ENCODE measurements at regions not wholly inside any gene's neighbourhood (a gene's known extent, or its start where the extent isn't known, plus 50 kb on each side); places are given as distances from the start of the nearest gene placed in this dataset.

GRCh38 chr13:99894105-99894839 lies 77.3 kb downstream of the ZIC5 start:
- peak overlapping the region; percentile 93; the same call in 1 of the 2 replicates for H2BK15ac ChIP-seq (ENCODE audit: low read length)
- H2BK120ac ChIP-seq (replicated peaks; ENCODE audit: low read depth, low read length), result no peak overlapping the region
- ChIA-PET POLR2A (ENCODE audit: partially characterized antibody) (interaction anchor here (1.0 kb wide), 1 partner anchor 47 kb away, joined by 3 read pairs; no protein-coding TSS in a partner anchor), CTCF (ENCODE audit: partially characterized antibody) (interaction anchor here (0.9 to 1.4 kb wide), 2 partner anchors 22 to 67 kb away, joined by 3 to 7 read pairs; no protein-coding TSS in a partner anchor)
- no peak overlapping the region for H3K9ac ChIP-seq (replicated peaks in 1 of 4; ENCODE audit: extremely low read depth in 1 of 4, low read depth in 3 of 4, low read length in 3 of 4)
- H3K4me3 ChIP-seq (ENCODE audit: extremely low read depth in 1 of 4, insufficient read depth in 2 of 4, low read depth in 3 of 4, low read length in 4 of 4), result peak overlapping the region in 1 of 4 experiments; percentile 54; a peak in 2 of 8 replicates
- no peak overlapping the region for H4K5ac ChIP-seq (ENCODE audit: insufficient read length, low read depth, low read length)
- WGBS, 2 experiments (ENCODE audit: extremely low coverage in 1 of 2, insufficient coverage in 1 of 2, insufficient read length in 1 of 2, insufficient replicate concordance in 2 of 2, low coverage in 1 of 2, low lambda C conversion rate in 2 of 2, missing lambda C conversion rate in 1 of 2), result 76% methylated on average over 12 of the region's 13 CpGs; no CpG with 5 or more reads in 1 of the 2 experiments
- FAIRE-seq (no peak), DNase-seq (ENCODE audit: low read depth in 1 of 2, low spot score in 2 of 2) (no peak)
- H3K18ac ChIP-seq (ENCODE audit: extremely low read depth, low read length), result 0 out of 2 replicates have a peak overlapping the region, but pooled peaks have one; percentile 38
- H3K27ac ChIP-seq (ENCODE audit: low read depth, low read length), result no peak overlapping the region
- no peak overlapping the region for H3K14ac ChIP-seq (ENCODE audit: insufficient read length)
- no peaks in the 10 kb centered on the region for H3K9me3 ChIP-seq (ENCODE audit: insufficient read depth in 2 of 2, low read depth in 1 of 2, low read length in 1 of 2)
- H4K20me1 ChIP-seq (replicated peaks in 1 of 2; ENCODE audit: control insufficient read depth in 1 of 2, insufficient read depth in 2 of 2, low read length in 2 of 2), result no peaks in the 10 kb centered on the region
- H3K4me1 ChIP-seq (replicated peaks in 1 of 4; ENCODE audit: control insufficient read depth in 3 of 4, insufficient read depth in 4 of 4, low read length in 3 of 4), result peaks cover 9 to 30% (median 17%) of the 10 kb centered on the region in 4 experiments
- 0 out of 2 replicates have a peak overlapping the region, but pooled peaks have one; percentile 33 for H2BK12ac ChIP-seq (ENCODE audit: low read depth, low read length)
- H2AFZ ChIP-seq (ENCODE audit: low read length), result no peak overlapping the region
- H3K79me1 ChIP-seq (ENCODE audit: low read depth, low read length), result no peaks in the 10 kb centered on the region
- peaks cover 6% of the 10 kb centered on the region; the same call in 1 of the 2 replicates for H3K23me2 ChIP-seq (ENCODE audit: low read depth, low read length)
- peak overlapping the region; percentile 6 for H3K4ac ChIP-seq (replicated peaks; ENCODE audit: insufficient read length, low read depth, low read length)
- no peak overlapping the region for H3K56ac ChIP-seq (replicated peaks; ENCODE audit: insufficient read length, low read depth, low read length)
- H4K91ac ChIP-seq (replicated peaks; ENCODE audit: insufficient read length, low read length), result peak overlapping the region; percentile 31
- no peak overlapping the region for H3K23ac ChIP-seq (ENCODE audit: insufficient read length)
- no peaks in the 10 kb centered on the region for H3K79me2 ChIP-seq (ENCODE audit: control insufficient read depth in 1 of 2, insufficient read depth in 2 of 2, low read length in 2 of 2)
- no peak overlapping the region for H4K8ac ChIP-seq (ENCODE audit: extremely low read depth, insufficient read depth, low read length)
- H2AK5ac ChIP-seq (ENCODE audit: low read depth, low read length), result peak overlapping the region; percentile 68; the same call in 1 of the 2 replicates
- 0 out of 2 replicates have a peak overlapping the region, but pooled peaks have one; percentile 48 for H2BK20ac ChIP-seq (ENCODE audit: low read length)
- no peaks in the 10 kb centered on the region for H3K36me3 ChIP-seq (ENCODE audit: control insufficient read depth in 2 of 4, insufficient read depth in 4 of 4, low read length in 3 of 4)
- no peak overlapping the region for H2BK5ac ChIP-seq (ENCODE audit: low read depth, low read length)
- peaks cover 0 to 24% (median 19%) of the 10 kb centered on the region in 4 experiments; a peak in 5 of 7 replicates for H3K27me3 ChIP-seq (replicated peaks in 1 of 4; ENCODE audit: control insufficient read depth in 3 of 4, extremely low read depth in 1 of 4, insufficient read depth in 3 of 4, low read length in 3 of 4)
- H3K4me2 ChIP-seq (ENCODE audit: insufficient read depth in 1 of 2, low read depth in 2 of 2, low read length in 2 of 2), result peak overlapping the region; percentile 69 to 81; a peak in 2 of 4 replicates
- TF ChIP-seq CEBPB (IDR thresholded peaks at IDR 0.05; ENCODE audit: low read depth, low read length), result no peak
- no peak for TF ChIP-seq KDM5A (IDR thresholded peaks at IDR 0.05; ENCODE audit: low read length)
- no peak for TF ChIP-seq BCL11A (IDR thresholded peaks at IDR 0.05; ENCODE audit: low read depth in 2 of 2, low read length in 2 of 2)
- no peak for TF ChIP-seq YY1 (IDR thresholded peaks at IDR 0.05; ENCODE audit: low read depth, low read length)
- TF ChIP-seq TEAD4 (IDR thresholded peaks at IDR 0.05; ENCODE audit: low read depth, low read length), result no peak
- TF ChIP-seq KDM4A (IDR thresholded peaks at IDR 0.05; ENCODE audit: low read depth, low read length, severe bottlenecking), result no peak
- TF ChIP-seq CHD2 (IDR thresholded peaks at IDR 0.05; ENCODE audit: low read length), result no peak
- no peak for TF ChIP-seq RAD21 (IDR thresholded peaks at IDR 0.05 in 1 of 2, conservative IDR thresholded peaks at IDR 0.05 in 1 of 2; ENCODE audit: low read depth in 2 of 2, low read length in 2 of 2)
- no peak for TF ChIP-seq SP2 (IDR thresholded peaks at IDR 0.05; ENCODE audit: low read length)
- TF ChIP-seq POLR2A (IDR thresholded peaks at IDR 0.05; ENCODE audit: control extremely low read depth in 1 of 2, low read depth in 2 of 2, low read length in 2 of 2), result no peak
- TF ChIP-seq HDAC6 (IDR thresholded peaks at IDR 0.05; ENCODE audit: low read depth, low read length), result no peak
- TF ChIP-seq RXRA (IDR thresholded peaks at IDR 0.05; ENCODE audit: insufficient read depth, low read depth, low read length), result no peak
- TF ChIP-seq RBBP5 (IDR thresholded peaks at IDR 0.05; ENCODE audit: borderline replicate concordance, low read depth, low read length), result no peak

Measured in H1 (cell line).